HEK293 (cell line): ENCODE measurements at regions not wholly inside any gene's neighbourhood (a gene's known extent, or its start where the extent isn't known, plus 50 kb on each side); places are given as distances from the start of the nearest gene placed in this dataset.

Source experiments
- CTCF ChIA-PET: fragments of 350-600 bp; formaldehyde crosslinking; extraction: SDS; loops from one replicate; lab custom pipeline; 2021; ENCODE audit warnings: antibody characterized with exemption; lab: Yijun Ruan, JAX
- POLR2A ChIA-PET: fragments of 300-600 bp; formaldehyde crosslinking; extraction: SDS; loops from one replicate; lab custom pipeline; 2020; ENCODE audit warnings: antibody characterized with exemption, inconsistent platforms; lab: Yijun Ruan, JAX
- H3K27ac ChIP-seq: fragments of 200-500 bp; sonication (Bioruptor generic); 2 replicates; pipeline ENCODE4 v1.5.1; 2014; ENCODE audit warnings: low read depth, low read length, control low read depth, inconsistent platforms; ENCODE audit errors: extremely low read depth
- H3K36me3 ChIP-seq, 2 experiments: fragments of 200-500 bp in 1 of 2; sonication (Bioruptor generic) in 1 of 2; 1 replicate in 1 of 2; 2 replicates in 1 of 2; pipeline ENCODE4 v1.5.1; 2014 to 2017; ENCODE audit warnings: inconsistent platforms in 2 of 2, low read length in 2 of 2; ENCODE audit not compliant: control insufficient read depth in 2 of 2, insufficient read depth in 1 of 2
- H3K4me1 ChIP-seq: fragments of 200-500 bp; sonication (Bioruptor generic); 2 replicates; pipeline ENCODE4 v1.5.1; 2014; ENCODE audit warnings: mild to moderate bottlenecking, low read length, inconsistent platforms; ENCODE audit not compliant: control insufficient read depth, insufficient read depth
- H3K4me3 ChIP-seq: 2 replicates; pipeline ENCODE4 v1.5.1; 2011; ENCODE audit warnings: low read depth, mild to moderate bottlenecking, control low read depth, low read length, moderate library complexity
- H3K9me3 ChIP-seq: fragments of 200-500 bp; sonication (Bioruptor generic); 2 replicates; pipeline ENCODE4 v1.5.1; 2014; ENCODE audit warnings: low read depth, low read length, inconsistent platforms; ENCODE audit not compliant: control insufficient read depth, insufficient read depth
- EGR2 ChIP-seq: fragments of 450-650 bp; formaldehyde crosslinking; IDR thresholded peaks from 2 replicates; pipeline ENCODE4 v1.5.1; 2016; ENCODE audit warnings: low read depth, missing biosample characterization, missing genetic modification characterization
- KLF7 ChIP-seq: fragments of 450-650 bp; formaldehyde crosslinking; IDR thresholded peaks from 2 replicates; pipeline ENCODE4 v1.5.1; 2016; ENCODE audit warnings: missing biosample characterization, missing genetic modification characterization, borderline replicate concordance
- KLF8 ChIP-seq: fragments of 450-650 bp; formaldehyde crosslinking; IDR thresholded peaks from 2 replicates; pipeline ENCODE4 v1.5.1; 2016; ENCODE audit warnings: missing biosample characterization, missing genetic modification characterization
- OVOL3 ChIP-seq: fragments of 450-650 bp; formaldehyde crosslinking; IDR thresholded peaks from 2 replicates; pipeline ENCODE4 v1.5.1; 2016; ENCODE audit warnings: missing biosample characterization, missing genetic modification characterization
- PRDM1 ChIP-seq: fragments of 450-650 bp; formaldehyde crosslinking; IDR thresholded peaks from 2 replicates; pipeline ENCODE4; 2016; ENCODE audit warnings: missing biosample characterization, missing genetic modification characterization
- SCRT2 ChIP-seq: fragments of 450-650 bp; formaldehyde crosslinking; IDR thresholded peaks from 2 replicates; pipeline ENCODE4 v1.5.1; 2016; ENCODE audit warnings: missing biosample characterization, missing genetic modification characterization
- SP2 ChIP-seq: fragments of 450-650 bp; formaldehyde crosslinking; IDR thresholded peaks from 2 replicates; pipeline ENCODE4 v1.5.1; 2016; ENCODE audit warnings: missing biosample characterization, missing genetic modification characterization
- SP3 ChIP-seq: fragments of 450-650 bp; formaldehyde crosslinking; IDR thresholded peaks from 2 replicates; pipeline ENCODE4 v1.5.1; 2016; ENCODE audit warnings: missing biosample characterization, missing genetic modification characterization
- TSHZ1 ChIP-seq: fragments of 450-650 bp; formaldehyde crosslinking; IDR thresholded peaks from 2 replicates; pipeline ENCODE4 v1.5.1; 2016; ENCODE audit warnings: missing biosample characterization, missing genetic modification characterization, borderline replicate concordance
- YY2 ChIP-seq: fragments of 450-650 bp; formaldehyde crosslinking; IDR thresholded peaks from 2 replicates; pipeline ENCODE4 v1.5.1; 2016; ENCODE audit warnings: missing biosample characterization, missing genetic modification characterization
- ZBTB6 ChIP-seq: fragments of 450-650 bp; formaldehyde crosslinking; IDR thresholded peaks from 2 replicates; pipeline ENCODE4 v1.5.1; 2017; ENCODE audit warnings: missing biosample characterization, missing genetic modification characterization
- ZFP69B ChIP-seq: fragments of 450-650 bp; formaldehyde crosslinking; IDR thresholded peaks from 2 replicates; pipeline ENCODE4 v1.5.1; 2016; ENCODE audit warnings: missing biosample characterization, missing genetic modification characterization
- ZNF140 ChIP-seq: fragments of 450-650 bp; formaldehyde crosslinking; IDR thresholded peaks from 2 replicates; pipeline ENCODE4 v1.5.1; 2016; ENCODE audit warnings: missing biosample characterization, missing genetic modification characterization
- ZNF184 ChIP-seq: fragments of 450-650 bp; IDR thresholded peaks from 2 replicates; pipeline ENCODE4 v1.5.1; 2018; ENCODE audit warnings: missing biosample characterization, mild to moderate bottlenecking, missing genetic modification characterization
- ZNF202 ChIP-seq: fragments of 450-650 bp; formaldehyde crosslinking; IDR thresholded peaks from 2 replicates; pipeline ENCODE4 v1.5.1; 2016; ENCODE audit warnings: missing biosample characterization, missing genetic modification characterization, borderline replicate concordance
- ZNF211 ChIP-seq: fragments of 450-650 bp; formaldehyde crosslinking; IDR thresholded peaks from 2 replicates; pipeline ENCODE4 v1.5.1; 2016; ENCODE audit warnings: low read depth, missing biosample characterization, missing genetic modification characterization
- ZNF214 ChIP-seq: fragments of 450-650 bp; formaldehyde crosslinking; IDR thresholded peaks from 2 replicates; pipeline ENCODE4 v1.5.1; 2017; ENCODE audit warnings: missing biosample characterization, mild to moderate bottlenecking, missing genetic modification characterization, borderline replicate concordance
- ZNF302 ChIP-seq: fragments of 450-650 bp; formaldehyde crosslinking; IDR thresholded peaks from 2 replicates; pipeline ENCODE4 v1.5.1; 2016; ENCODE audit warnings: missing biosample characterization, missing genetic modification characterization, low read depth
- ZNF341 ChIP-seq: fragments of 450-650 bp; formaldehyde crosslinking; IDR thresholded peaks from 2 replicates; pipeline ENCODE4; 2016; ENCODE audit warnings: low read depth, missing biosample characterization, missing genetic modification characterization
- ZNF362 ChIP-seq: fragments of 450-650 bp; formaldehyde crosslinking; IDR thresholded peaks from 2 replicates; pipeline ENCODE4 v1.5.1; 2016; ENCODE audit warnings: missing biosample characterization, missing genetic modification characterization
- ZNF366 ChIP-seq: fragments of 450-650 bp; formaldehyde crosslinking; conservative IDR thresholded peaks from 2 replicates; pipeline ENCODE4 v1.5.1; 2016; ENCODE audit warnings: missing biosample characterization, missing genetic modification characterization
- ZNF394 ChIP-seq: fragments of 450-650 bp; formaldehyde crosslinking; IDR thresholded peaks from 2 replicates; pipeline ENCODE4 v1.5.1; 2016; ENCODE audit warnings: missing biosample characterization, missing genetic modification characterization, mild to moderate bottlenecking, moderate library complexity, borderline replicate concordance
- ZNF404 ChIP-seq: fragments of 450-650 bp; formaldehyde crosslinking; IDR thresholded peaks from 2 replicates; pipeline ENCODE4 v1.5.1; 2017; ENCODE audit warnings: missing biosample characterization, missing genetic modification characterization
- ZNF449 ChIP-seq: fragments of 450-650 bp; formaldehyde crosslinking; IDR thresholded peaks from 2 replicates; pipeline ENCODE4 v1.5.1; 2017; ENCODE audit warnings: missing biosample characterization, mild to moderate bottlenecking, missing genetic modification characterization, moderate library complexity
- ZNF658 ChIP-seq: fragments of 450-650 bp; formaldehyde crosslinking; IDR thresholded peaks from 2 replicates; pipeline ENCODE4; 2016; ENCODE audit warnings: missing biosample characterization, missing genetic modification characterization
- ZNF707 ChIP-seq: fragments of 450-650 bp; formaldehyde crosslinking; IDR thresholded peaks from 2 replicates; pipeline ENCODE4 v1.5.1; 2016; ENCODE audit warnings: missing biosample characterization, missing genetic modification characterization
- ZSCAN30 ChIP-seq: fragments of 450-650 bp; IDR thresholded peaks from 2 replicates; pipeline ENCODE4 v1.5.1; 2018; ENCODE audit warnings: missing biosample characterization, mild to moderate bottlenecking, missing genetic modification characterization, moderate library complexity

GRCh38 chr13:72205773-72206172, 338.8 kb upstream of the DACH1 start:
- no peaks in the 10 kb centered on the region for H3K4me1 ChIP-seq
- ChIA-PET CTCF (interaction anchor here (1.3 kb wide), 1 partner anchor 327 kb away, joined by 4 read pairs; no protein-coding TSS in a partner anchor), POLR2A (no interaction called here)
- no peak overlapping the region for H3K4me3 ChIP-seq
- no peaks in the 10 kb centered on the region for H3K9me3 ChIP-seq
- H3K36me3 ChIP-seq = no peaks in the 10 kb centered on the region
- no peak for TF ChIP-seq ZNF214 (tag by site-specific recombination)
- no peak overlapping the region for H3K27ac ChIP-seq

- TF ChIP-seq SP3 (tag by site-specific recombination) (no peak), ZFP69B (tag by site-specific recombination) (no peak), OVOL3 (tag by site-specific recombination) (no peak), ZNF404 (tag by site-specific recombination) (no peak), ZNF341 (no peak), SCRT2 (tag by site-specific recombination) (no peak), ZNF211 (tag by site-specific recombination) (no peak), ZNF658 (tag by site-specific recombination) (no peak), ZNF302 (no peak), ZSCAN30 (tag by site-specific recombination) (no peak), ZNF202 (tag by site-specific recombination) (no peak), PRDM1 (tag by site-specific recombination) (no peak), ZNF140 (tag by site-specific recombination) (no peak), ZNF214 (tag by site-specific recombination) (no peak), ZBTB6 (tag by site-specific recombination) (no peak), ZNF707 (no peak), SP2 (tag by site-specific recombination) (no peak)
- Histone ChIP-seq H3K4me1 (no peaks in the 10 kb centered on the region), H3K4me3 (no peak overlapping the region), H3K9me3 (no peaks in the 10 kb centered on the region), H3K27ac (no peak overlapping the region), H3K36me3 (no peaks in the 10 kb centered on the region)
- POLR2A ChIA-PET = no interaction called here
- CTCF ChIA-PET = interaction anchor here (0.9 kb wide), 1 partner anchor 52 kb away, joined by 3 read pairs; no protein-coding TSS in a partner anchor
Observed at GRCh38 chr13:72204291-72204690, 337.3 kb upstream of the DACH1 start.

- H3K9me3 ChIP-seq = no peaks in the 10 kb centered on the region
- ChIA-PET CTCF (no interaction called here), POLR2A (no interaction called here)
- H3K4me1 ChIP-seq = no peaks in the 10 kb centered on the region
- no peaks in the 10 kb centered on the region for H3K36me3 ChIP-seq
- no peak overlapping the region for H3K27ac ChIP-seq
- no peak overlapping the region for H3K4me3 ChIP-seq
- TF ChIP-seq ZNF362 (tag by site-specific recombination) = no peak
- TF ChIP-seq KLF8 (tag by site-specific recombination) = no peak
- no peak for TF ChIP-seq ZNF449 (tag by site-specific recombination)
- no peak for TF ChIP-seq ZNF394 (tag by site-specific recombination)
- no peak for TF ChIP-seq KLF7
- no peak for TF ChIP-seq EGR2 (tag by site-specific recombination)
- TF ChIP-seq ZSCAN30 (tag by site-specific recombination) = no peak
- TF ChIP-seq ZNF366 (tag by site-specific recombination) = no peak
- no peak for TF ChIP-seq YY2 (tag by site-specific recombination)
- no peak for TF ChIP-seq TSHZ1 (tag by site-specific recombination)
- TF ChIP-seq ZNF184 (tag by site-specific recombination) = no peak
Observed at GRCh38 chr13:72201726-72202125, 334.7 kb upstream of the DACH1 start.
